Retinal pigment epithelial cell (primary cell): ENCODE measurements at regions not wholly inside any gene's neighbourhood (a gene's known extent, or its start where the extent isn't known, plus 50 kb on each side); places are given as distances from the start of the nearest gene placed in this dataset.

Experiments used
- DNase-seq: peaks from one replicate; pipeline ENCODE4 v3.0.0-alpha.2; 2010; ENCODE audit warnings: low read depth
- H3K4me3 ChIP-seq: 2 replicates; pipeline ENCODE4 v1.5.1; 2011; ENCODE audit warnings: mild to moderate bottlenecking, low read length, control low read depth, moderate library complexity
- CTCF ChIP-seq: conservative IDR thresholded peaks from 2 replicates; pipeline ENCODE4 v1.5.1; 2011; ENCODE audit warnings: low read depth, low read length, control low read depth, inconsistent platforms

GRCh38 chr15:93206893-93207292, 117.9 kb upstream of the RGMA start:
- no peak for DNase-seq
- no peak for TF ChIP-seq CTCF
- no peak overlapping the region for H3K4me3 ChIP-seq

- DNase-seq = no peak
- TF ChIP-seq CTCF = no peak
- no peak overlapping the region for H3K4me3 ChIP-seq
These were observed 116.4 kb upstream of the RGMA start for GRCh38 chr15:93205413-93205812.

- TF ChIP-seq CTCF = no peak
- DNase-seq = no peak
- no peak overlapping the region for H3K4me3 ChIP-seq
These were observed 114.0 kb upstream of the RGMA start for GRCh38 chr15:93203036-93203435.

GRCh38 chr15:93202405-93202804, 113.4 kb upstream of the RGMA start:
- TF ChIP-seq CTCF = no peak
- no peak for DNase-seq
- H3K4me3 ChIP-seq = no peak overlapping the region

GRCh38 chr15:93201940-93202339, 112.9 kb upstream of the RGMA start:
- H3K4me3 ChIP-seq = no peak overlapping the region
- DNase-seq = no peak
- TF ChIP-seq CTCF = no peak

GRCh38 chr15:93200837-93201226, 111.8 kb upstream of the RGMA start:
- H3K4me3 ChIP-seq = no peak overlapping the region
- no peak for DNase-seq

More at GRCh38 chr15:93200837-93201226, 111.8 kb upstream of the RGMA start:
- no peak for TF ChIP-seq CTCF
